ENCODE measurements at regions not wholly inside any gene's neighbourhood (a gene's known extent, or its start where the extent isn't known, plus 50 kb on each side); places are given as distances from the start of the nearest gene placed in this dataset.

DNA sequence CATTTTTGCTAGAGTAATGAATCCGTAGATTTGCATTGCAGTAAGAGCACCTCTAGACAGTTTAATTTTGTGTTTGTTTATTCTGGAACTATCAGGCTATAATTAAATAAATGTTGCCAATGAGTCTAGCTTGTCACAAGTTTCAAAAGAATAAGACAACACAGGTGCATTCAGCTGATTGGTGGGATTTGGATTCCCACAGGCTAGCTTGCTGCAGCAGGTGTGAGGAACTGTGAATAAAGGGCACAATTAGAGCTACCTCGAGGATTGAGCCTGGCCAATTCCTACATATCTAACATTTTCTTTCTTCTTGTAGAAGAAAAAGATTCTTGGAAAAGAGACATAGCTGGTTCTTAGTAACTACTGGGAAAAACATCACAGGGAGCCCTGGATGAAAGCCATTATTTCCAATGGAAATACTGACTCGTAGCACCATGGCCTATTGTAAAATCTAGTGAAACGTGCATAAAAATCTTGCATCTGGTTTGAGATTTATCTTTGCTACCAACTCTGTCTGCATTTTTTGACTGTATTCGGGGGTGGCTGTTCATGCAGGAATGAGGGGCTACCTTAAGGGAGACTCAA, 360.9 kb downstream of the FGF9 start:
- no peak for TF ChIP-seq CTCF (conservative IDR thresholded peaks at IDR 0.05; ENCODE audit: low read depth, low read length)
- no peak for TF ChIP-seq EZH2phosphoT487 (IDR thresholded peaks at IDR 0.05; ENCODE audit: borderline replicate concordance, low read length)
- no peak for TF ChIP-seq EZH2 (IDR thresholded peaks at IDR 0.05; ENCODE audit: low read length, unreplicated experiment)
